Tibial nerve (tissue), 4 donors: ENCODE measurements at regions not wholly inside any gene's neighbourhood (a gene's known extent, or its start where the extent isn't known, plus 50 kb on each side); places are given as distances from the start of the nearest gene placed in this dataset.

ENCODE experiments used
- CTCF ChIP-seq, 5 experiments: fragments of 200-600 bp in 3 of 5; fragments of 450-650 bp in 2 of 5; sonication (generic) in 3 of 5; IDR thresholded peaks; one replicate each; pipeline ENCODE4 v1.5.1; 2016 to 2019; ENCODE audit warnings: antibody characterized with exemption in 5 of 5, mild to moderate bottlenecking in 3 of 5, moderate library complexity in 2 of 5
- EP300 ChIP-seq, 2 donors: sonication (generic); formaldehyde crosslinking; IDR thresholded peaks; one replicate each; pipeline ENCODE4 v1.6.1; 2017; ENCODE audit warnings: antibody characterized with exemption in 2 of 2, mild to moderate bottlenecking in 1 of 2
- POLR2A ChIP-seq, 2 donors: fragments of 450-650 bp; IDR thresholded peaks; one replicate each; pipeline ENCODE4 v1.6.1; 2017; ENCODE audit warnings: antibody characterized with exemption in 2 of 2, mild to moderate bottlenecking in 2 of 2, moderate library complexity in 2 of 2

DNA sequence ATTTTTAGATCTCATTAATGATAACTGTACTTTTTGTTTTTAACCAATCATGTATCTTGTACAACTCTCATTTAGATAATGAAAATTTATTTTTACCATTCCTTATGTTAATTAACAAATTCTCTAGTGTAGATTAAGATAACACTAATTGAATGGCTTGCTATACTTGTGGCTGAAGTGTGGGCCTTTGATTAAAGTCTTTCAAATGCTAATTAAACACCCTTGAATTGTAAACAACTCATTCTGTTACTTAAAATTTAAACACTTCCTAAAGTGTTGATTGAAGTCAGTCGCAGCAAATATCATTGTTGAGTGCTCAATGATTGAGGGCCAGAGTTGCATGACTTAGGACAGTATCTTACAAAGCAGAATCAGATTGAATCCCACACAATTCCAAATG lies 109.8 kb upstream of the GULP1 start:
- TF ChIP-seq CTCF (IDR thresholded peaks at IDR 0.05) (no peak), POLR2A (IDR thresholded peaks at IDR 0.05) (no peak), EP300 (IDR thresholded peaks at IDR 0.05) (no peak)
